NCI-H446 treated with DMSO at 0.1 percent for 48 hours (cell line): ENCODE measurements at regions not wholly inside any gene's neighbourhood (a gene's known extent, or its start where the extent isn't known, plus 50 kb on each side); places are given as distances from the start of the nearest gene placed in this dataset.

Experiments
- DNase-seq: peaks from one replicate; lab custom pipeline; 2025; lab: John Stamatoyannopoulos, UW

GRCh38 chr5:160903076-160903475, 51.1 kb upstream of the ATP10B start:
- DNase-seq, result no peak
